Heart left ventricle (tissue), 16 donors: ENCODE measurements at regions not wholly inside any gene's neighbourhood (a gene's known extent, or its start where the extent isn't known, plus 50 kb on each side); places are given as distances from the start of the nearest gene placed in this dataset.

ENCODE experiments used
- ATAC-seq, 4 donors: fragments of 200-7000 bp; cut with Tn5 transposase; one replicate each; pipeline ENCODE4 v1.9.1; 2020 to 2022; ENCODE audit warnings: moderate library complexity in 4 of 4, mild to moderate bottlenecking in 3 of 4, moderate number of reproducible peaks in 1 of 4
- DNase-seq, 5 donors: peaks; one replicate each; pipeline ENCODE4 v3.0.0-alpha.2; 2020
- H3K27ac ChIP-seq, 12 donors: fragments of 200-600 bp; sonication (generic) in 4 of 12; one replicate each; pipeline versions ENCODE4 v1.5.0 to v1.8.0; 2016 to 2022; ENCODE audit warnings: mild to moderate bottlenecking in 2 of 12
- H3K27me3 ChIP-seq, 9 donors: fragments of 200-600 bp; sonication (generic) in 2 of 9; one replicate each; pipeline versions ENCODE4 v1.5.1 to v1.8.0; 2016 to 2022; ENCODE audit warnings: mild to moderate bottlenecking in 3 of 9
- H3K36me3 ChIP-seq, 9 donors: fragments of 200-600 bp; sonication (generic) in 2 of 9; one replicate each; pipeline versions ENCODE4 v1.5.0 to v1.8.0; 2018 to 2022; ENCODE audit warnings: mild to moderate bottlenecking in 2 of 9
- H3K4me1 ChIP-seq, 12 donors: fragments of 200-600 bp; sonication (generic) in 4 of 12; one replicate each; pipeline versions ENCODE4 v1.5.0 to v1.8.0; 2016 to 2022; ENCODE audit warnings: mild to moderate bottlenecking in 3 of 12
- H3K4me3 ChIP-seq, 12 donors: fragments of 200-600 bp; sonication (generic) in 4 of 12; one replicate each; pipeline versions ENCODE4 v1.5.0 to v1.8.0; 2017 to 2022; ENCODE audit warnings: mild to moderate bottlenecking in 9 of 12, moderate library complexity in 4 of 12
- H3K9me3 ChIP-seq, 12 donors: fragments of 200-600 bp; sonication (generic) in 4 of 12; one replicate each; pipeline versions ENCODE4 v1.5.0 to v1.8.0; 2016 to 2022; ENCODE audit warnings: mild to moderate bottlenecking in 1 of 12
- CTCF ChIP-seq, 12 donors: fragments of 200-600 bp; sonication (generic) in 4 of 12; IDR thresholded peaks; one replicate each; pipeline versions ENCODE4 v1.5.0 to v1.8.0; 2018 to 2022; ENCODE audit warnings: antibody characterized with exemption in 12 of 12, mild to moderate bottlenecking in 5 of 12
- POLR2A ChIP-seq, 2 donors: fragments of 450-650 bp; IDR thresholded peaks; one replicate each; pipeline ENCODE4 v1.6.1; 2017; ENCODE audit warnings: antibody characterized with exemption in 2 of 2, mild to moderate bottlenecking in 2 of 2, moderate library complexity in 2 of 2
- WGBS, 4 donors: extraction: QIAGEN DNeasy Blood & Tissue Kit in 2 of 4; methylation state at CpG; one replicate each; pipeline versions ENCODE4 v1.1.5 to v1.1.7; 2013 to 2018; 5-methylcytosine and 5-hydroxymethylcytosine counted together
- intact Hi-C, 10 donors: fragments of 100-400 bp; cut with DNase I; formaldehyde crosslinking; loops; one replicate each; pipeline versions ENCODE4 v1.11.1 to v1.14.2; 2022
- donor health status: ischemic (EF 13 %, LVEDD 7.1; RV severe dilation, severe dysfunction).
- donor health status: healthy with polysubstance abuse.
- donor health status: DM: no; HTN: yes; CAD: no.
- donor health status: DM: no; HTN: no; CAD: no.
- donor health status: ischemic (EF 25% LVEDD 6.9; RV normal size, moderate dysfunction).
- donor health status: ischemic (EF 25% LVEDD 5.7; RV mildly dilated, moderate dysfunction).
- donor health status: healthy.
- donor health status: DM: yes; HTN: yes; CAD: no.
- donor health status: ischemic (EF 35%, LVEDD 5.7; RV mildly dilated, moderate dysfunction).
- donor health status: nonischemic (EF 11% LVEDD 7.7; RV severe dilation, severe dysfunction).
- donor health status: DM: yes; HTN: yes; CAD: no.
- donor health status: PGD.
- donor health status: ischemic (EF 29% LVEDD 5.4; RV normal size, mild dysfunction).
- donor health status: nonischemic (EF 23%, LVEDD 6.1; RV moderate dilation, normal function).

GRCh38 chr10:20635570-20635969 is 261.5 kb downstream of the NEBL start:
- DNase-seq (no peak), ATAC-seq (peak in 2 of 4 donors; percentile 57 to 66)
- Histone ChIP-seq H3K4me3 (no peak overlapping the region), H3K27me3 (no peaks in the 10 kb centered on the region), H3K36me3 (no peaks in the 10 kb centered on the region), H3K27ac (no peak overlapping the region), H3K9me3 (no peaks in the 10 kb centered on the region), H3K4me1 (peaks cover 0 to 13% (median 0%) of the 10 kb centered on the region in 12 donors)
- TF ChIP-seq CTCF (IDR thresholded peaks at IDR 0.05), result no peak
- TF ChIP-seq POLR2A (IDR thresholded peaks at IDR 0.05), result no peak
- intact Hi-C loops, result no loop called here

GRCh38 chr10:20634839-20635238 is 262.3 kb downstream of the NEBL start:
- intact Hi-C loops, result no loop called here
- no peaks in the 10 kb centered on the region for H3K27me3 ChIP-seq
- WGBS, 4 donors, result 76 to 82% (median 79%) methylated on average over 4 of the region's 4 CpGs

GRCh38 chr10:20633714-20634113 is 263.4 kb downstream of the NEBL start:
- Histone ChIP-seq H3K9me3 (no peaks in the 10 kb centered on the region), H3K27me3 (no peaks in the 10 kb centered on the region), H3K36me3 (no peaks in the 10 kb centered on the region), H3K4me3 (no peak overlapping the region), H3K27ac (no peak overlapping the region), H3K4me1 (peaks cover 0 to 14% (median 0%) of the 10 kb centered on the region in 12 donors)
- WGBS, 4 donors, result 77 to 91% (median 82%) methylated on average over 4 of the region's 4 CpGs
- no peak for ATAC-seq
- intact Hi-C loops, result no loop called here
- TF ChIP-seq POLR2A (IDR thresholded peaks at IDR 0.05) (no peak), CTCF (IDR thresholded peaks at IDR 0.05) (no peak)
- no peak for DNase-seq

More at GRCh38 chr10:20634839-20635238, 262.3 kb downstream of the NEBL start:
- no peak for TF ChIP-seq POLR2A (IDR thresholded peaks at IDR 0.05)
- no peak for TF ChIP-seq CTCF (IDR thresholded peaks at IDR 0.05)
- no peak overlapping the region for H3K27ac ChIP-seq
- H3K9me3 ChIP-seq, result no peaks in the 10 kb centered on the region
- H3K36me3 ChIP-seq, result no peaks in the 10 kb centered on the region
- ATAC-seq (no peak), DNase-seq (no peak)
- no peak overlapping the region for H3K4me3 ChIP-seq
- peaks cover 0 to 13% (median 0%) of the 10 kb centered on the region in 12 donors for H3K4me1 ChIP-seq

GRCh38 chr10:20632696-20633095 is 264.4 kb downstream of the NEBL start:
- Histone ChIP-seq H3K9me3 (no peaks in the 10 kb centered on the region), H3K27me3 (no peaks in the 10 kb centered on the region), H3K27ac (no peak overlapping the region), H3K36me3 (no peaks in the 10 kb centered on the region), H3K4me1 (peaks cover 0 to 24% (median 0%) of the 10 kb centered on the region in 12 donors), H3K4me3 (no peak overlapping the region)
- WGBS, 4 donors, result 82 to 87% (median 85%) methylated on average over 2 of the region's 2 CpGs
- intact Hi-C loops, result no loop called here
- ATAC-seq (no peak), DNase-seq (no peak)
- TF ChIP-seq CTCF (IDR thresholded peaks at IDR 0.05), result no peak
- TF ChIP-seq POLR2A (IDR thresholded peaks at IDR 0.05), result no peak
